ENCODE measurements at regions not wholly inside any gene's neighbourhood (a gene's known extent, or its start where the extent isn't known, plus 50 kb on each side); places are given as distances from the start of the nearest gene placed in this dataset.
"Not testable (repeated sequence)": the region's sequence is repeated elsewhere in the genome, so short reads cannot be mapped to it uniquely, and the experiment has no call there.

DNA sequence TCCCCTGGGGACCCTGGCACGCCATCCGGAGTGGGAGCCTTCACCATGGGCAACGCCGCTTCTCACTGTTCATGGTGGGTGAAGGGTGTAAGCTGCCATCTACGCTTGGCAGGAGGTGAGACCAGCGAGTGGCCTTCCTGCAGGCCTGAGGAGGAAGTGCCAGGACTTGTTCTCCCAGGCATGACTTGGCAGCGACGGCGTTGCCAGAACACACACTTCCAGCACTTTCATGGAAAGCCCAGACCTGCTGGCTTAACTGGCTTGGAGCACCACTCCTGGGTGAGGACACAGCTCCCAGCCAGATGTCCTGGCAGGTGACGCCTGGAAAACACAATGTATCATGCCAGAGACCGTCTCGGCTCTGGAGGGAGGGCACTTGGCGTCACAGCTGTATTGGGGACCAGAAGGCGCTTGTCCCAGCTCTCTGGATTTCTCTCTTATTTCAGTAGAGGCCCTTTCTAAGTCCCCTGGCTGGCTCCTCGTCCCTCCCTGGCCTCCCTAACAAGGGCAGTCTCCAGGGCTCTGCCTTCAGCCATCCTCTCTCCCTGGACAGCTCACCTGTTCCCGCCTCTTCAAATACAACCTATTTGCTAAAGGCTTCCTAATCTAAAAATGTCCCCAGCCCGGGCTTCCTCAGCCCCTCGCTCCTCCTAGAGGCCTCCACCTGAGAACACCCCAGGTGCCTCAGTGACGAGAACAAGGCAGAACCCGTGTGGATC is 188.3 kb downstream of the OLFM1 start:
- no peak for DNase-seq (ENCODE audit: low read depth)

DNA sequence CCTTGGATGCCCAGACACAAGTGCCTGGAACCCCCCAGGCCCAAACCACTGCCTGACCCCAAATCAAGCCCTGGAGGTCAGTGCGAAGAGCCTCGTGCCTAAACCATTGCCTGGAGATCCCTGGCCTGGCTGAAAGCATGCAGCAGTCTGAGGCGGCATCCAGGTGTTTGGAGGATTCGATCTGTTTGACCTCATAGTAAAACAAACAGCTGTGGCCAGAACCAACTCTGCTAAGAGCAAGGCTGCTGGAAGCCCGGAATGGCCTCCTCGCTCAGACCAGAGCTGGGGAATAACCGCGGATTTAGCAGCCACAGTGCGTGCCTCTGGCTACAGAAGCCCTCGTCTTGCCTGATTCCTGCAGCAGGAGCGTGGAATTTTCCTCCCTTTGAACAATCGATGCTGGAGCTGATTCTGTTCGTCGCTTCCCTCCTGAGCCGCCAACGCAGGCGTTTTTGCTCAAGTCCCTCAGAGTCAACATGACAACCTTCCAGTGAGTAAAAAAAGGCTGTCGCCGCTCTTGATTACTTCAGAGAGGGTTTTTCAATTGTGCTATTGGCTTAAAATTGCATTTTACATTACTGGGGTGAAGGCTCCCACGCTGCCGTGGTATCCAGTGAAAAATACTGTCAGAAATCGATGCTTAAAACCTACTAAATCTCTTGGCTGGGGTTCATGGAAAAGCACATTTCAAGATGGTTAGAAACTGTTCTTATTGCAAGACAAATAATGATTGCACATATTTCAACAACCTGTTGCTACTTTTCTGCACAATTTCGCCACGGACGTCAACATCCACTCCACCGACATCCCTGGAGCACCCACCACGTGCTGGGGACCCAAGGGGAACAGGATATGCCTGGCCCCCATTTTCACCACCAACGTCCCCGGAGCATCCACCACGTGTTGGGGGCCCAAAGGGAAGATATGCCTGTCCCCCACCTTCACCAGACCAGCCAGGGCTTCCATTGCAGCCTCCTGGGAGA is 190.0 kb downstream of the OLFM1 start:
- DNase-seq (ENCODE audit: low read depth), result no peak

DNA sequence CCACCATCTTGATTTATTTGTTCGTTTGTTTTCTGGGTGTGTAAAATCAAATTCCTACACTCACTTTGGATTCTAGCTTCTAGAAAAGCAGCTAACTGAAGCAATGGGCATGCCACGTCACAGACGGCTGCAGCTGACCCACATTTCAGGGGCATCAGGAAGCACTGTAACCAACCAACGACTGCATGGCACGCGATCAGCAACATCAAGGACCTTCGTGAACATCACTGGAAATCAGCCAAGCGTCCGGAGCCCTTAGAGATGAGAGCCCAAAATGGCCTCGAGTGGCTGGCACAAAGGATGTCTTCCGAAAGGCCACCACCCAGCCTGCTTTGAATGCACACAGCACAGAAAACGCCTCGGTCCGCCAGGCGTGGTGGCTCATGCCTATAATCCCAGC is 191.1 kb downstream of the OLFM1 start:
- no peak for DNase-seq (ENCODE audit: low read depth)

GRCh38 chr9:135279385-135279784 is 191.9 kb downstream of the OLFM1 start:
- DNase-seq (ENCODE audit: low read depth), result no peak

DNA sequence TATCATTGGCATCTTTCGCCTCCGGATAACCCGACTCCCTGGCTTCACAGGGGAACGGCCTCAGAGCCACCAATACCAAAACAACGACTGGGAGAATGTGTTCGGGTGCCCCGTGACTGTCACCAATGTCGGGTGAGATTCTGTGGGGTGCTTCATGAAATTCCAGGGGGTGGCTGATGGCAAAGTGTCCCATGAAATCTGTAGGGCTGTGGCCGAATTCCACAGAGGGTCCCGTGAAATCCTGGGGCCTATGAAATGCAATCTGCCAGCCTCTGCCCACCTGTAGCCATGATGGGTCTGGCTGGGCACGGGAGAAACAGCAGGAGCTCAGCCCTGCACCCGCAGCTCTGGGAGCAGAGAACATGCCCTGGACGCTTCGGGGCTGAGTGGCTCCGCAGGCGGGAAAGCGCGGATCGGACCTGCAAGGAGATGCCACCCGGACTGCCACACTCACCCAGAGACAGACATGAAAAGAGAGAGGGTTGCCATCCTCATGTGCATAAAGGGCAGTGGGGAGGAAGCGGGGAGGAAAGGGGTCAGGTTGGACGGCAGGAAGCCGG is 192.4 kb downstream of the OLFM1 start:
- no peak for DNase-seq (ENCODE audit: low read depth)

- DNase-seq (ENCODE audit: low read depth), result no peak
Observed at GRCh38 chr9:135280666-135281065, 193.2 kb downstream of the OLFM1 start.

GRCh38 chr9:135281151-135281550 is 193.7 kb downstream of the OLFM1 start:
- no peak for DNase-seq (ENCODE audit: low read depth)

- no peak for DNase-seq (ENCODE audit: low read depth)
Observed at GRCh38 chr9:135281791-135282737, 194.6 kb downstream of the OLFM1 start.

GRCh38 chr9:135282808-135283207 is 195.3 kb downstream of the OLFM1 start:
- DNase-seq (ENCODE audit: low read depth), result no peak

DNA sequence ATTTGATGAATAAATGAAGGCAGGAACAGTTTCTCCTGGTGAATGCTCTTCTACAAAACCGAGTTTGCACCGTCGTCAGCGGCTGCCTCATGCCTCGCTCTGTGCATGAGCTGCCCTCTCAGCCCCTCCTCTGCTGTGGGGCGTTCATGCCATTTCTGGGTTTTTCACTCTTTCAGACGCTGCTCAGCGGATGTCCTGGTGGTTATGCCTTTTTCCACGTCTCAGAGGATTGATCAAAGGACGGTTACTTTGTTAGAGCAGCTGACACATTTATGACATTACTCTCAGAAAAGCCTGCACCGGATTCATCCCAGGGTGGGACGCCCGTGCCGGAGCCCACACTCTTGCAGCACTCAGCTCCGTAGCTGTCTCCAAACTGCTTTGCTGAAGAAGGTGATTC is 195.9 kb upstream of the PPP1R26 start:
- DNase-seq (ENCODE audit: low read depth), result no peak

- DNase-seq (ENCODE audit: low read depth), result no peak
Observed at GRCh38 chr9:135284386-135285134, 195.0 kb upstream of the PPP1R26 start.

DNA sequence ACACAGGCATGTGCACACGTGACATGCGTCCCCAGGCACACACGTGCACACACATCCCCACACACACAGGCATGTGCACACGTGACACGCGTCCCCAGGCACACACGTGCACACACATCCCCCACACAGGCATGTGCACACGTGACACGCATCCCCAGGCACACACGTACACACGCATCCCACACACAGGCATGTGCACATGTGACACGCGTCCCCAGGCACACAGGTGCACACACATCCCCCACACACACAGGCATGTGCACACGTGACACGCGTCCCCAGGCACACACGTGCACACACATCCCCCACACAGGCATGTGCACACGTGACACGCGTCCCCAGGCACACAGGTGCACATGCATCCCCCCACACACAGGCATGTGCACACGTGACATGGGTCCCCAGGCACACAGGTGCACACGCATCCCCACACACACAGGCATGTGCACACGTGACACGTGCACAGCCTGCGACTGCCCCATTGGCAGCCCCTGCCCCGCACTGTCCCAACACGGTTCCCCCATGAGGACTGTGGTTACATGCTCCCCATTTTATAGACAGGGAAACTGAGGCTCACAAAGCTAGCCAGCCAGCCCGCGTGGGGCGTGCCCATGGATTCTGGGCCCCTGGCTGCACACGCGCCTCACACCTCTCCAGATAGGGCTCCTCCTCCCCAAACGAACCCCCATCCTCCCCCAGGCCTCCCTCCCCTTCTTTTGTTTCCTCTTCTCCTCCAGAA is 193.2 kb upstream of the PPP1R26 start:
- not testable (repeated sequence) for DNase-seq (ENCODE audit: low read depth)

DNA sequence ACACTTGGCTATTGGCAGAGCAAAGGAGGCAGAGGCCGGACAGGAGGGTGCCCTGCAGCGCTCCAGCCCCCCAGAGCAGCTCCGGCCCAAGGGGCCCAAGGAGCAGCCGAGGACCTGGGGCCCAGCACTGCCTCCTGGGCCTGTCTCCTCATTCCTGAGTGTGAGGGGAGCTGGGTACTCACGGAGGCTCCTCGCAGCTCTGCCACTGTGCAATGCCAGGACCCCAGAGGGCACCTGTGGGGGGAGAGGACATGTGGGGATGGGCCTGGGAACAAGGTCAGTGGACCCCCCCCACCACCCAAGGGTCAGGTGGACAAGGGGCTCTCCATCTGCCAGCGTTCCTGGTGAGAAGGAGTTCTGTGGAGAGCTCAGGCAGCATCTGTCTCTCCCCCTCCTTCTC is 192.6 kb upstream of the PPP1R26 start:
- no peak for DNase-seq (ENCODE audit: low read depth)

DNA sequence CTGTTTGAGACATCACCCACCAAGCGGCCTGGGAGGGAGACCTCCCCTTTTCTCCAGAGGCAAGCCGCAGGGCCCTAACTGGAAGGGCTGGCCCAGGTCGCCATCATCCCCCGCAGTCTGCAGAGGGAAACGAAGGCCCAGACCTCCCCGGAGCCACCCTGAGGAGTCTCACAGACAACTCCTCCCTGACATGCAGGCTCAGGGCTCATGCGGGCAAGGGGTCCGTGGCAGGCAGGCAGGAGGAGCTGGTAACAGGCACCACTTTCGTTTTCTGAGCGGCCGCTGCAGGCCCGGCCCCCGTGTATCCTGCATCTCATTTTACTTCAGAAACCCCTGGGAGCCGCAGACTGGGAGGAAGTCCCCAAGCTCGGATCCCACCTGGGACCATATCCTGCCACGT is 192.0 kb upstream of the PPP1R26 start:
- no peak for DNase-seq (ENCODE audit: low read depth)

DNA sequence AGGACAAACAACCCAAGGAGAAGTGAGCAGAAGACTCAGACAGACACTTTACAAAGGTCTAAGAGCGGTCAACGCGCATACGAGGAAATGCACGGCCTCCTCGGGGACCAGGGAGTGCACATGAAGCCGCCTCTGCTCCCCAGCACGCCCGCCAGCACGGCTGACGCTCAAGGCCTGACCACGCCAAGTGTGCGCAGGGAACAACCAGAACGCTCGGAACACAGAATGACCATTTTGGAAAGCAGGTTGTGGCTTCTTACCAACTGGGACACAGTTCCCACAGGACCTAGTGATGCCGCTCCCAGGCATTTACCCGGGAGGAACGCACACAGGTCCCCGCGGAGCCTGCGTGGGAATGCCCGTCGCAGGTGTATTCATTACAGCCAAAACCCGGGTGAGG is 191.5 kb upstream of the PPP1R26 start:
- no peak for DNase-seq (ENCODE audit: low read depth)

GRCh38 chr9:135289081-135289491 is 190.5 kb upstream of the PPP1R26 start:
- DNase-seq (ENCODE audit: low read depth), result no peak

- DNase-seq (ENCODE audit: low read depth), result no peak
Observed at GRCh38 chr9:135290086-135290485, 189.5 kb upstream of the PPP1R26 start.

DNA sequence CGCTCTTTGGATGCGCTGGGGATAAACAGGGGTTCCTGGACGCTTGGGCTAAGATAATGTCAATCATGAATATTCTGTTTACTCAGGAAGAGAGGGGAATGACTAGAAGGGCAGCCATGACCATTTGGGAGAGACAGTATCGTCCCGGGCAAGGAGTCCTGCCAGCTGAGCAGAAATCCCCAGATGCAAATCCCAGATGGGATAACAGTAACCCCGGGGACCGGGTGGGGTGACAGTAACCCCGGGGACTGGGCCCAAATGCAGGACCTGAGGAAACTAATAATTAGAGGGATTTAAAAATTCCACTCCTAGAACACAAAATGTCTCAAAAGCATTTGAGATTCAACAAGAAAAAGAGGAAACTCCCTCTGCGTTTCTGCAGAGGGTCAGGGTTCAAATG is 189.0 kb upstream of the PPP1R26 start:
- no peak for DNase-seq (ENCODE audit: low read depth)

- no peak for DNase-seq (ENCODE audit: low read depth)
Observed at GRCh38 chr9:135291165-135291564, 188.4 kb upstream of the PPP1R26 start.

DNA sequence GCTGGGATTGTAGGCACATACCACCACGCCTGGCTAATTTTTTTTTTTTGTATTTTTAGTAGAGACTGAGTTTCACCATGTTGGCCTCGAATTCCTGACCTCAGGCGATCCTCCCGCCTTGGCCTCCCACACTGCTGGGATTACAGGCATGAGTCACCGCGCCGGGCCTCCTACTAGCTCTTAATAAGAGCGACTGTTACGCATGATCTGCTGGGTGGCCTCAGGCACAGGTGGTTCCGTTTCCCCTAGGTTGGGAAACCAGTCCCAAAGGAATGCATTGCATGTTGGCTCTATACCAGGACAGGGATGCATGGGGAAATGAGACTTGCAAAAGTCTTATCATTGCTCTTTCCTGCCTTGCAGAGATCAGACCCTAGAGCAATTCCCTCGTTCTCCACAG is 184.7 kb upstream of the PPP1R26 start:
- DNase-seq (ENCODE audit: low read depth), result no peak
